H1 (cell line): ENCODE measurements at regions not wholly inside any gene's neighbourhood (a gene's known extent, or its start where the extent isn't known, plus 50 kb on each side); places are given as distances from the start of the nearest gene placed in this dataset.

Source experiments
- CTCF ChIA-PET: fragments of 300-600 bp; sonication (Branson Sonifier 250); formaldehyde crosslinking; loops from one replicate; lab custom pipeline; 2021; ENCODE audit not compliant: partially characterized antibody; lab: Charles Lee
- POLR2A ChIA-PET: fragments of 300-600 bp; sonication (Branson Sonifier 250); formaldehyde crosslinking; loops from one replicate; lab custom pipeline; 2021; ENCODE audit warnings: inconsistent platforms; ENCODE audit not compliant: partially characterized antibody; lab: Charles Lee
- DNase-seq, 2 experiments: peaks; one replicate each; pipeline versions ENCODE4 v3.0.0 to v3.0.0-alpha.2; 2010 to 2022; ENCODE audit warnings: low spot score in 2 of 2, low read depth in 1 of 2, mixed read lengths in 1 of 2
- FAIRE-seq: peaks from 2 replicates; lab custom pipeline; 2011; peaks lifted over from hg19 to GRCh38; lab: Jason Lieb, UNC
- H2AFZ ChIP-seq: 2 replicates; pipeline ENCODE4 v1.8.1; 2012; ENCODE audit warnings: low read length, inconsistent platforms
- H2AK5ac ChIP-seq: 2 replicates; pipeline ENCODE4 v1.6.1; 2013; ENCODE audit warnings: low read depth, low read length
- H2BK120ac ChIP-seq: replicated peaks from 2 replicates; pipeline ENCODE3; 2013; ENCODE audit warnings: low read depth, low read length, inconsistent platforms
- H2BK12ac ChIP-seq: 2 replicates; pipeline ENCODE4 v1.6.1; 2013; ENCODE audit warnings: low read depth, low read length
- H2BK15ac ChIP-seq: 2 replicates; pipeline ENCODE4 v1.6.1; 2013; ENCODE audit warnings: low read length
- H2BK20ac ChIP-seq: 2 replicates; pipeline ENCODE4 v1.6.1; 2013; ENCODE audit warnings: low read length
- H2BK5ac ChIP-seq: 2 replicates; pipeline ENCODE4 v1.6.1; 2013; ENCODE audit warnings: low read depth, low read length
- H3K14ac ChIP-seq: 2 replicates; pipeline ENCODE4 v1.6.1; 2013; ENCODE audit warnings: inconsistent platforms; ENCODE audit not compliant: insufficient read length
- H3K18ac ChIP-seq: 2 replicates; pipeline ENCODE4 v1.6.1; 2013; ENCODE audit warnings: low read length; ENCODE audit errors: extremely low read depth
- H3K23ac ChIP-seq: 2 replicates; pipeline ENCODE4 v1.6.1; 2013; ENCODE audit warnings: inconsistent platforms; ENCODE audit not compliant: insufficient read length
- H3K23me2 ChIP-seq: 2 replicates; pipeline ENCODE4 v1.6.1; 2013; ENCODE audit warnings: low read depth, low read length
- H3K27ac ChIP-seq: 2 replicates; pipeline ENCODE4 v1.6.1; 2011; ENCODE audit warnings: low read depth, low read length, inconsistent platforms
- H3K27me3 ChIP-seq, 4 experiments: replicated peaks in 1 of 4; 1 replicate in 1 of 4; 2 replicates in 3 of 4; pipeline versions ENCODE4 v1.6.1 to v1.8.1; 2011 to 2013; ENCODE audit warnings: low read length in 3 of 4, mild to moderate bottlenecking in 3 of 4, inconsistent platforms in 2 of 4, mixed read lengths in 2 of 4, moderate library complexity in 1 of 4; ENCODE audit not compliant: control insufficient read depth in 3 of 4, insufficient read depth in 3 of 4; ENCODE audit errors: extremely low read depth in 1 of 4
- H3K36me3 ChIP-seq, 4 experiments: 2 replicates each; pipeline versions ENCODE4 v1.6.1 to v1.8.1; 2011 to 2013; ENCODE audit warnings: mild to moderate bottlenecking in 4 of 4, low read length in 3 of 4, moderate library complexity in 2 of 4, control low read depth in 1 of 4, inconsistent platforms in 1 of 4; ENCODE audit not compliant: insufficient read depth in 4 of 4, control insufficient read depth in 2 of 4
- H3K4ac ChIP-seq: replicated peaks from 2 replicates; pipeline ENCODE3; 2013; ENCODE audit warnings: low read length, low read depth, mixed read lengths, inconsistent platforms; ENCODE audit not compliant: insufficient read length
- H3K4me1 ChIP-seq, 4 experiments: replicated peaks in 1 of 4; 1 replicate in 1 of 4; 2 replicates in 3 of 4; pipeline versions ENCODE4 v1.6.1 to v1.8.1; 2011 to 2013; ENCODE audit warnings: low read length in 3 of 4, inconsistent platforms in 2 of 4, mixed read lengths in 1 of 4; ENCODE audit not compliant: insufficient read depth in 4 of 4, control insufficient read depth in 3 of 4
- H3K4me2 ChIP-seq, 2 experiments: 2 replicates each; pipeline versions ENCODE4 v1.6.1 to v1.8.1; 2011 to 2013; ENCODE audit warnings: low read depth in 2 of 2, low read length in 2 of 2, control low read depth in 1 of 2, inconsistent platforms in 1 of 2, mild to moderate bottlenecking in 1 of 2; ENCODE audit not compliant: insufficient read depth in 1 of 2
- H3K4me3 ChIP-seq, 4 experiments: fragments of 200-600, 300-600 bp in 1 of 4; sonication (generic), shearing (Covaris generic), sonication (Bioruptor Twin) in 1 of 4; 2 replicates each; pipeline versions ENCODE4 v1.5.1 to v1.8.1; 2011 to 2016; ENCODE audit warnings: low read length in 4 of 4, low read depth in 3 of 4, control low read depth in 2 of 4, inconsistent platforms in 2 of 4, mild to moderate bottlenecking in 2 of 4, mixed read lengths in 1 of 4, moderate library complexity in 1 of 4; ENCODE audit not compliant: insufficient read depth in 2 of 4; ENCODE audit errors: extremely low read depth in 1 of 4
- H3K56ac ChIP-seq: replicated peaks from 2 replicates; pipeline ENCODE3; 2013; ENCODE audit warnings: low read depth, mild to moderate bottlenecking, mixed read lengths, low read length, inconsistent platforms; ENCODE audit not compliant: insufficient read length
- H3K79me1 ChIP-seq: 2 replicates; pipeline ENCODE4 v1.6.1; 2013; ENCODE audit warnings: low read depth, low read length, control low read depth
- H3K79me2 ChIP-seq, 2 experiments: 2 replicates each; pipeline versions ENCODE4 v1.6.1 to v1.8.1; 2012 to 2013; ENCODE audit warnings: low read length in 2 of 2, mild to moderate bottlenecking in 2 of 2, inconsistent platforms in 1 of 2; ENCODE audit not compliant: insufficient read depth in 2 of 2, control insufficient read depth in 1 of 2
- H3K9ac ChIP-seq, 4 experiments: replicated peaks in 1 of 4; 1 replicate in 1 of 4; 2 replicates in 3 of 4; pipeline versions ENCODE4 v1.6.1 to v1.8.1; 2011 to 2013; ENCODE audit warnings: low read depth in 3 of 4, low read length in 3 of 4, control low read depth in 2 of 4, mild to moderate bottlenecking in 2 of 4, moderate library complexity in 2 of 4, inconsistent platforms in 1 of 4; ENCODE audit errors: extremely low read depth in 1 of 4
- H3K9me3 ChIP-seq, 2 experiments: 2 replicates each; pipeline versions ENCODE4 v1.6.1 to v1.8.1; 2012 to 2013; ENCODE audit warnings: mild to moderate bottlenecking in 2 of 2, moderate library complexity in 2 of 2, control low read depth in 1 of 2, inconsistent platforms in 1 of 2, low read depth in 1 of 2, low read length in 1 of 2, mixed read lengths in 1 of 2; ENCODE audit not compliant: insufficient read depth in 2 of 2
- H4K20me1 ChIP-seq, 2 experiments: replicated peaks in 1 of 2; 2 replicates each; pipeline versions ENCODE3 to v1.8.1; 2011 to 2013; ENCODE audit warnings: inconsistent platforms in 2 of 2, low read length in 2 of 2, mild to moderate bottlenecking in 1 of 2; ENCODE audit not compliant: insufficient read depth in 2 of 2, control insufficient read depth in 1 of 2
- H4K5ac ChIP-seq: 2 replicates; pipeline ENCODE4 v1.6.1; 2013; ENCODE audit warnings: low read length, low read depth, mixed read lengths, inconsistent platforms; ENCODE audit not compliant: insufficient read length
- H4K8ac ChIP-seq: 2 replicates; pipeline ENCODE4 v1.8.0; 2013; ENCODE audit warnings: mild to moderate bottlenecking, moderate library complexity, low read length, inconsistent platforms; ENCODE audit not compliant: insufficient read depth; ENCODE audit errors: extremely low read depth
- H4K91ac ChIP-seq: replicated peaks from 2 replicates; pipeline ENCODE3; 2013; ENCODE audit warnings: low read length, mixed read lengths, inconsistent platforms; ENCODE audit not compliant: insufficient read length
- ATF3 ChIP-seq: IDR thresholded peaks from 2 replicates; pipeline ENCODE4 v1.6.1; 2011; ENCODE audit warnings: low read depth, mild to moderate bottlenecking, low read length; ENCODE audit not compliant: insufficient read depth
- BCL11A ChIP-seq, 2 experiments: IDR thresholded peaks; one replicate each; pipeline ENCODE4 v1.6.1; 2011; ENCODE audit warnings: low read depth in 2 of 2, low read length in 2 of 2, mild to moderate bottlenecking in 2 of 2
- MAFK ChIP-seq: IDR thresholded peaks from 2 replicates; pipeline ENCODE4 v1.6.1; 2012; ENCODE audit warnings: low read depth, mild to moderate bottlenecking, improper control_type of control experiment, low read length
- POLR2AphosphoS5 ChIP-seq: IDR thresholded peaks from 2 replicates; pipeline ENCODE4 v1.6.1; 2011; ENCODE audit warnings: low read depth, low read length
- USF2 ChIP-seq: IDR thresholded peaks from 2 replicates; pipeline ENCODE4 v1.6.1; 2011; ENCODE audit warnings: low read length, improper control_type of control experiment

GRCh38 chr13:70812481-70812880 is 704.2 kb upstream of the KLHL1 start:
- H3K27me3 ChIP-seq, result no peaks in the 10 kb centered on the region
- no peak overlapping the region for H4K8ac ChIP-seq
- no peaks in the 10 kb centered on the region for H3K79me1 ChIP-seq
- no peak overlapping the region for H3K9ac ChIP-seq
- H4K5ac ChIP-seq, result no peak overlapping the region
- H2BK5ac ChIP-seq, result no peak overlapping the region
- no peaks in the 10 kb centered on the region for H3K79me2 ChIP-seq
- H3K4me2 ChIP-seq, result no peak overlapping the region
- no peak overlapping the region for H3K23ac ChIP-seq
- FAIRE-seq (no peak), DNase-seq (no peak)
- H2AFZ ChIP-seq, result no peak overlapping the region
- H3K4me1 ChIP-seq, result 0 out of 7 replicates have a peak, but pooled peaks cover 0 to 3% (median 0%) of the 10 kb centered on the region in 4 experiments
- no peak overlapping the region for H3K18ac ChIP-seq
- H2BK12ac ChIP-seq, result no peak overlapping the region
- CTCF ChIA-PET, result interaction anchor here (0.6 to 0.7 kb wide), 2 partner anchors 1267 to 1350 kb away, joined by 4 read pairs; no protein-coding TSS in a partner anchor
- no peak overlapping the region for H2AK5ac ChIP-seq
- no peak overlapping the region for H4K91ac ChIP-seq
- no peak overlapping the region for H3K56ac ChIP-seq
- no peak overlapping the region for H2BK15ac ChIP-seq
- no peak overlapping the region for H3K14ac ChIP-seq
- H3K4me3 ChIP-seq, result no peak overlapping the region
- no peak overlapping the region for H3K27ac ChIP-seq
- H4K20me1 ChIP-seq, result no peaks in the 10 kb centered on the region
- TF ChIP-seq MAFK (no peak), POLR2AphosphoS5 (no peak), BCL11A (IDR thresholded peaks at IDR 0.05; ENCODE audit: low read depth in 2 of 2, low read length in 2 of 2) (no peak), USF2 (no peak), ATF3 (no peak)
- no peaks in the 10 kb centered on the region for H3K23me2 ChIP-seq
- H2BK20ac ChIP-seq, result no peak overlapping the region
- H3K36me3 ChIP-seq, result peaks cover 0 to 3% (median 0%) of the 10 kb centered on the region in 4 experiments; a peak in 3 of 8 replicates
- POLR2A ChIA-PET, result no interaction called here
- H3K4ac ChIP-seq, result no peak overlapping the region
- no peak overlapping the region for H2BK120ac ChIP-seq
- H3K9me3 ChIP-seq, result peaks cover 2 to 8% of the 10 kb centered on the region in 2 experiments; a peak in 3 of 4 replicates
